ENCODE measurements at regions not wholly inside any gene's neighbourhood (a gene's known extent, or its start where the extent isn't known, plus 50 kb on each side); places are given as distances from the start of the nearest gene placed in this dataset.
A peak's percentile ranks its signal among the peaks of the same experiment; 100 is the strongest.

DNA sequence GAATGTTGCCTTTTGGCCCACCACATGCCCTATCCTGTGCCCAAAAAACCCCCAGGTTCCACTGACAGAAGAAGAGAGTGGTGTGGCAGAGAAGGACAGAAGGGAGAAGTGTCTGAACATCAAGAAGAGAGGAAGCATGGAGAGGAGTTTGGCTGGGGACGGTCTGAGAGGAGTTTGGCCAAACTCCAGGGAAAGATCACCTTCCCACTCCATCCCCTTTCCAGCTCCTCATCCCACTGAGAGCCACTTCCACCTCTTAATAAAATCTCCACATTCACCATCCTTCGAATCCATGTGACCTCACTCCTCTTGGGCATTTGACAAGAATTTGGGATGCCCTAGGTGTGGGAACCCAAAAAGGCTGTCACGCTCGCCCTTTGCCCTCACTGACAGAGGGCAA is 311.6 kb upstream of the GRM7 start:
- H3K27ac Mint-ChIP-seq = peak overlapping the region in 1 of 7 donors; percentile 31
- peaks cover 16 to 25% of the 10 kb centered on the region in 2 donors for H3K9me3 ChIP-seq (replicated peaks in 1 of 2; ENCODE audit: control insufficient read depth in 1 of 2, insufficient read depth in 1 of 2, low read length in 2 of 2)
- no peak overlapping the region for H3K4me3 Mint-ChIP-seq

DNA sequence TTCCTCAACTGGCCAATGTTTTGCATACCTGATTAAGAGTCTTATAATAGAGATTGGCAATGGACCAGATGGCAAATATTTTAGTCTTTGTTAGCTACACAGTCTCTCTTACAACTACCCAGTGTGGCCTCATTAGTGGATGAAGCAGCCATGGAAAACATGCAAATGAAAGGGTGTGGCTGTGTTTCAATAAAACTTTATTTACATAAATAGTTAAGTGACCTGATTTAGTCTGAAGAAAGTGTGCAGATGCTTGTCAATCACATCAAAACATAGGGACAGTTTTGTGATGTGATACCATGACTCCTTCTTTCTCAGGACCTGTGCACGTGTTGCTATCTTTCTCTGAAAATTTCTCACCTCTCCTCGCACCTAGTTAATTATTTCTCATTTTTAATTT is 309.8 kb upstream of the GRM7 start:
- H4K20me1 ChIP-seq (ENCODE audit: insufficient read depth, low read length) = no peaks in the 10 kb centered on the region
- no peaks in the 10 kb centered on the region for H3K36me3 ChIP-seq (replicated peaks in 1 of 2; ENCODE audit: control insufficient read depth in 1 of 2, insufficient read depth in 2 of 2, low read length in 2 of 2)
- no peaks in the 10 kb centered on the region for H3K4me1 ChIP-seq (ENCODE audit: control insufficient read depth in 1 of 2, insufficient read depth in 2 of 2, low read length in 2 of 2)
- H3K36me3 Mint-ChIP-seq = no peaks in the 10 kb centered on the region
- H3K27me3 Mint-ChIP-seq (ENCODE audit: low read depth in 3 of 3) = peaks cover 0 to 1% (median 0%) of the 10 kb centered on the region in 3 donors
- H3K4me3 ChIP-seq (replicated peaks in 1 of 3; ENCODE audit: low read depth in 2 of 3, low read length in 3 of 3) = no peak overlapping the region
- H3K79me2 ChIP-seq (ENCODE audit: insufficient read depth, low read length) = no peaks in the 10 kb centered on the region
- H2AFZ ChIP-seq (ENCODE audit: insufficient read depth, low read depth, low read length, poor library complexity, severe bottlenecking) = no peak overlapping the region
- H3K27me3 ChIP-seq (ENCODE audit: control insufficient read depth in 2 of 2, insufficient read depth in 2 of 2, low read length in 2 of 2) = no peaks in the 10 kb centered on the region
- peaks cover 16 to 25% of the 10 kb centered on the region in 2 donors for H3K9me3 ChIP-seq (replicated peaks in 1 of 2; ENCODE audit: control insufficient read depth in 1 of 2, insufficient read depth in 1 of 2, low read length in 2 of 2)
- no peaks in the 10 kb centered on the region for H3K4me1 Mint-ChIP-seq
- DNase-seq = no peak
- H3K27ac Mint-ChIP-seq = no peak overlapping the region
- no peak overlapping the region for H3K27ac ChIP-seq (ENCODE audit: low read depth in 1 of 2, low read length in 2 of 2)
- no peak overlapping the region for H3K4me3 Mint-ChIP-seq
- no peak overlapping the region for H3K9ac ChIP-seq (ENCODE audit: insufficient read depth, low read length, poor library complexity, severe bottlenecking)
- WGBS (ENCODE audit: insufficient coverage) = 60% methylated on average over 1 of the region's 2 CpGs
- peaks cover 7 to 22% (median 10%) of the 10 kb centered on the region in 7 donors for H3K9me3 Mint-ChIP-seq
- TF ChIP-seq, protein P1, sequence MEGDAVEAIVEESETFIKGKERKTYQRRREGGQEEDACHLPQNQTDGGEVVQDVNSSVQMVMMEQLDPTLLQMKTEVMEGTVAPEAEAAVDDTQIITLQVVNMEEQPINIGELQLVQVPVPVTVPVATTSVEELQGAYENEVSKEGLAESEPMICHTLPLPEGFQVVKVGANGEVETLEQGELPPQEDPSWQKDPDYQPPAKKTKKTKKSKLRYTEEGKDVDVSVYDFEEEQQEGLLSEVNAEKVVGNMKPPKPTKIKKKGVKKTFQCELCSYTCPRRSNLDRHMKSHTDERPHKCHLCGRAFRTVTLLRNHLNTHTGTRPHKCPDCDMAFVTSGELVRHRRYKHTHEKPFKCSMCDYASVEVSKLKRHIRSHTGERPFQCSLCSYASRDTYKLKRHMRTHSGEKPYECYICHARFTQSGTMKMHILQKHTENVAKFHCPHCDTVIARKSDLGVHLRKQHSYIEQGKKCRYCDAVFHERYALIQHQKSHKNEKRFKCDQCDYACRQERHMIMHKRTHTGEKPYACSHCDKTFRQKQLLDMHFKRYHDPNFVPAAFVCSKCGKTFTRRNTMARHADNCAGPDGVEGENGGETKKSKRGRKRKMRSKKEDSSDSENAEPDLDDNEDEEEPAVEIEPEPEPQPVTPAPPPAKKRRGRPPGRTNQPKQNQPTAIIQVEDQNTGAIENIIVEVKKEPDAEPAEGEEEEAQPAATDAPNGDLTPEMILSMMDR (IDR thresholded peaks at IDR 0.05) = no peak
- intact Hi-C loops (cut with micrococcal nuclease) = no loop called here
- no peak overlapping the region for H3K4me2 ChIP-seq (replicated peaks; ENCODE audit: extremely low read depth, low read length, poor library complexity, severe bottlenecking)

More for the DNA sequence above, 311.6 kb upstream of the GRM7 start:
- H3K4me3 ChIP-seq (replicated peaks in 1 of 3; ENCODE audit: low read depth in 2 of 3, low read length in 3 of 3) = no peak overlapping the region
- intact Hi-C loops (cut with micrococcal nuclease) = no loop called here
- no peaks in the 10 kb centered on the region for H3K27me3 ChIP-seq (ENCODE audit: control insufficient read depth in 2 of 2, insufficient read depth in 2 of 2, low read length in 2 of 2)
- H3K27ac ChIP-seq (ENCODE audit: low read depth in 1 of 2, low read length in 2 of 2) = no peak overlapping the region
- H3K79me2 ChIP-seq (ENCODE audit: insufficient read depth, low read length) = no peaks in the 10 kb centered on the region
- WGBS (ENCODE audit: insufficient coverage) = 92% methylated on average over 3 of the region's 4 CpGs
- no peak overlapping the region for H3K9ac ChIP-seq (ENCODE audit: insufficient read depth, low read length, poor library complexity, severe bottlenecking)
- Mint-ChIP-seq H3K4me1 (no peaks in the 10 kb centered on the region), H3K9me3 (peaks cover 7 to 22% (median 11%) of the 10 kb centered on the region in 7 donors), H3K36me3 (no peaks in the 10 kb centered on the region), H3K27me3 (ENCODE audit: low read depth in 3 of 3) (no peaks in the 10 kb centered on the region)
- no peak for DNase-seq
- no peaks in the 10 kb centered on the region for H3K4me1 ChIP-seq (ENCODE audit: control insufficient read depth in 1 of 2, insufficient read depth in 2 of 2, low read length in 2 of 2)
- TF ChIP-seq, protein P1 (IDR thresholded peaks at IDR 0.05) = no peak
- no peaks in the 10 kb centered on the region for H4K20me1 ChIP-seq (ENCODE audit: insufficient read depth, low read length)
- no peaks in the 10 kb centered on the region for H3K36me3 ChIP-seq (replicated peaks in 1 of 2; ENCODE audit: control insufficient read depth in 1 of 2, insufficient read depth in 2 of 2, low read length in 2 of 2)
- no peak overlapping the region for H2AFZ ChIP-seq (ENCODE audit: insufficient read depth, low read depth, low read length, poor library complexity, severe bottlenecking)
- H3K4me2 ChIP-seq (replicated peaks; ENCODE audit: extremely low read depth, low read length, poor library complexity, severe bottlenecking) = no peak overlapping the region
